Peyer's patch (tissue), 4 donors: ENCODE measurements at regions not wholly inside any gene's neighbourhood (a gene's known extent, or its start where the extent isn't known, plus 50 kb on each side); places are given as distances from the start of the nearest gene placed in this dataset.

Source experiments
- DNase-seq, 3 donors: peaks; one replicate each; pipeline ENCODE4 v3.0.0-alpha.2; 2017 to 2019
- H3K27ac ChIP-seq, 4 donors: fragments of 200-600 bp; sonication (generic); one replicate each; pipeline ENCODE4 v1.5.1; 2016 to 2019
- H3K27me3 ChIP-seq, 2 donors: fragments of 200-600 bp; sonication (generic); one replicate each; pipeline ENCODE4 v1.5.1; 2019
- H3K36me3 ChIP-seq, 3 donors: fragments of 200-600 bp; sonication (generic); one replicate each; pipeline ENCODE4 v1.5.1; 2016 to 2019
- H3K4me1 ChIP-seq, 4 donors: fragments of 200-600 bp; sonication (generic); one replicate each; pipeline ENCODE4 v1.5.1; 2016 to 2019
- H3K4me3 ChIP-seq, 4 donors: fragments of 200-600 bp; sonication (generic); 1 replicate in 3 of 4; 2 replicates in 1 of 4; pipeline ENCODE4 v1.5.1; 2016 to 2019; ENCODE audit warnings: mild to moderate bottlenecking in 1 of 4
- H3K9me3 ChIP-seq, 4 donors: fragments of 200-600 bp; sonication (generic); one replicate each; pipeline ENCODE4 v1.5.1; 2016 to 2019; ENCODE audit warnings: mild to moderate bottlenecking in 1 of 4
- CTCF ChIP-seq, 6 experiments: fragments of 450-650 bp in 4 of 6; fragments of 200-600 bp in 2 of 6; sonication (generic) in 1 of 6; IDR thresholded peaks; one replicate each; pipeline ENCODE4 v1.5.1; 2017 to 2019; ENCODE audit warnings: antibody characterized with exemption in 6 of 6, mild to moderate bottlenecking in 3 of 6, moderate library complexity in 1 of 6
- POLR2A ChIP-seq, 2 donors: fragments of 450-650 bp; IDR thresholded peaks; one replicate each; pipeline ENCODE4 v1.5.1; 2017; ENCODE audit warnings: antibody characterized with exemption in 2 of 2, mild to moderate bottlenecking in 2 of 2, moderate library complexity in 2 of 2

DNA sequence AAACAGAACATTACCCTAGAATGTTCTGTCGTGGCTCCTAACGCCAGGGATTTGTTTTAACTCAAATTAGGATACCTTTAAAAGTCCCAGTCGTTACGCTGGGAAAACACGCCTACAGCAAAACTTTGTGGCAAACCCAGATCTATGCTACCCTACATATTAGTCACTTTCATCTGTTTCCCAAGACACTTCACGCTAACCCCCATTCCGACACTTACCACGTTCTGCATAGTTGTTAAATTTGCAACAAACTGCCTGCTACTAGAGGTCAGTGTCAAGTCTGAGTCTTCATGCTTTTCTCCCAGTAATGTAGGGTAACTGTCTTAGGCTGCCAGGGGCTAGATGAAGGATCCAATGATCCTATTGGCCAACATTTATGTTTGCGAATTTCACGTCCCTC lies 140.3 kb downstream of the RASEF start:
- no peak for DNase-seq
- Histone ChIP-seq H3K27me3 (no peaks in the 10 kb centered on the region), H3K27ac (no peak overlapping the region), H3K4me3 (no peak overlapping the region), H3K4me1 (no peaks in the 10 kb centered on the region), H3K36me3 (no peaks in the 10 kb centered on the region), H3K9me3 (no peaks in the 10 kb centered on the region)
- no peak for TF ChIP-seq POLR2A (IDR thresholded peaks at IDR 0.05)
- TF ChIP-seq CTCF (IDR thresholded peaks at IDR 0.05): no peak

- Histone ChIP-seq H3K27me3 (no peaks in the 10 kb centered on the region), H3K9me3 (no peaks in the 10 kb centered on the region), H3K4me3 (no peak overlapping the region), H3K27ac (no peak overlapping the region), H3K4me1 (no peaks in the 10 kb centered on the region), H3K36me3 (no peaks in the 10 kb centered on the region)
- no peak for TF ChIP-seq CTCF (IDR thresholded peaks at IDR 0.05)
- no peak for TF ChIP-seq POLR2A (IDR thresholded peaks at IDR 0.05)
- DNase-seq: no peak
Measured at GRCh38 chr9:82923092-82923911, 139.6 kb downstream of the RASEF start.

- Histone ChIP-seq H3K4me3 (no peak overlapping the region), H3K4me1 (no peaks in the 10 kb centered on the region), H3K36me3 (no peaks in the 10 kb centered on the region), H3K9me3 (no peaks in the 10 kb centered on the region), H3K27ac (no peak overlapping the region), H3K27me3 (no peaks in the 10 kb centered on the region)
- no peak for DNase-seq
- TF ChIP-seq POLR2A (IDR thresholded peaks at IDR 0.05): no peak
- TF ChIP-seq CTCF (IDR thresholded peaks at IDR 0.05): no peak
Measured at GRCh38 chr9:82923912-82924605, 138.9 kb downstream of the RASEF start.
